MM.1S (cell line): ENCODE measurements at regions not wholly inside any gene's neighbourhood (a gene's known extent, or its start where the extent isn't known, plus 50 kb on each side); places are given as distances from the start of the nearest gene placed in this dataset.

ENCODE experiments used
- DNase-seq: peaks from one replicate; pipeline ENCODE4 v3.0.0-alpha.2; 2015
- H2AFZ ChIP-seq: fragments of 300-600 bp; sonication (generic); 2 replicates; pipeline ENCODE4 v1.6.0; 2016; ENCODE audit warnings: antibody characterized with exemption, low read length
- H3F3A ChIP-seq: fragments of 300-600 bp; sonication (generic); 2 replicates; pipeline ENCODE4 v1.6.1; 2016; ENCODE audit warnings: mild to moderate bottlenecking, antibody characterized with exemption, low read length, moderate library complexity, mixed read lengths; ENCODE audit not compliant: insufficient read depth
- H3K27ac ChIP-seq: fragments of 300-600 bp; sonication (generic); 2 replicates; pipeline ENCODE4 v1.5.1; 2016; ENCODE audit warnings: mild to moderate bottlenecking, low read length
- H3K27me3 ChIP-seq: fragments of 300-600 bp; sonication (generic); replicated peaks from 2 replicates; pipeline ENCODE4 v1.6.0; 2016; ENCODE audit warnings: low read length; ENCODE audit not compliant: insufficient read depth
- H3K36me3 ChIP-seq: fragments of 300-600 bp; sonication (generic); replicated peaks from 2 replicates; pipeline ENCODE4 v1.6.1; 2016; ENCODE audit warnings: mild to moderate bottlenecking, low read length, mixed read lengths; ENCODE audit not compliant: insufficient read depth
- H3K4me1 ChIP-seq: fragments of 300-600 bp; sonication (generic); 2 replicates; pipeline ENCODE4 v1.6.1; 2016; ENCODE audit warnings: low read length, mixed read lengths
- H3K4me2 ChIP-seq: fragments of 300-600 bp; sonication (generic); 2 replicates; pipeline ENCODE4 v1.6.0; 2016; ENCODE audit warnings: low read depth, low read length
- H3K4me3 ChIP-seq: fragments of 300-600 bp; sonication (generic); 2 replicates; pipeline ENCODE4 v1.5.1; 2016; ENCODE audit warnings: low read length, mixed read lengths
- H3K79me2 ChIP-seq: fragments of 300-600 bp; sonication (generic); 2 replicates; pipeline ENCODE4 v1.6.1; 2016; ENCODE audit warnings: mixed run types, low read length, mixed read lengths
- H3K9ac ChIP-seq: fragments of 300-600 bp; sonication (generic); 2 replicates; pipeline ENCODE4 v1.6.1; 2016; ENCODE audit warnings: low read length, mixed read lengths
- H3K9me2 ChIP-seq: fragments of 300-600 bp; sonication (generic); replicated peaks from 2 replicates; pipeline ENCODE4 v1.6.1; 2016; ENCODE audit warnings: mild to moderate bottlenecking, low read length, mixed read lengths; ENCODE audit not compliant: insufficient read depth
- H3K9me3 ChIP-seq: fragments of 300-600 bp; sonication (generic); replicated peaks from 2 replicates; pipeline ENCODE4 v1.6.1; 2016; ENCODE audit warnings: mild to moderate bottlenecking, low read length, mixed read lengths; ENCODE audit not compliant: insufficient read depth
- H4K20me1 ChIP-seq: fragments of 300-600 bp; sonication (generic); 2 replicates; pipeline ENCODE4 v1.6.1; 2016; ENCODE audit warnings: mild to moderate bottlenecking, low read length, moderate library complexity, mixed read lengths; ENCODE audit not compliant: insufficient read depth
- EZH2 ChIP-seq: fragments of 300-600 bp; sonication (generic); optimal IDR thresholded peaks from 2 replicates; pipeline ENCODE3; 2017; ENCODE audit warnings: low read depth, mild to moderate bottlenecking, antibody characterized with exemption, low read length, mixed read lengths
- EZH2phosphoT487 ChIP-seq: fragments of 300-600 bp; sonication (generic); IDR thresholded peaks from 2 replicates; pipeline ENCODE4 v1.6.1; 2018; ENCODE audit warnings: antibody characterized with exemption, low read length
- TF ChIP-seq, protein P1 (sequence below): fragments of 300-600 bp; sonication (generic); IDR thresholded peaks from 2 replicates; pipeline ENCODE4 v1.5.1; 2016; ENCODE audit warnings: antibody characterized with exemption, low read length, mixed read lengths

DNA sequence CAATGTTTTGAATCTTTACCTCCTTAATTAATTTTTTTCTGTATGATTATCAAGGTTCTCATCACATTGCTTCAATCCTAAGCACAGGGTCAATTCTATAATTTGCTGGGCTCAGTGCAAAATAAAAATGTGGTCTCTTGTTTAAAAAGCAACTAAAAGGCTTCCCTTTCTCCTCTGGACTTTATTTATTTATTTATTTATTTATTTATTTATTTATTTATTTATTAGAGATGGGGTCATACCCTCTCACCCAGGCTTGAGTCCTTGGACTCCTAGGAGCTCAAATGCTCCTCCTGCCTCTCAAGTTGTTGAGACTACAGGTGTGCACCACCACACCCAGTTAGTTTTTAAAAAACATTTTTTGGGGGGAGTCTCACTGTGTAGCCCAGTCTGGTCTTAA, 710.1 kb upstream of the REG3G start:
- Histone ChIP-seq H3K9me3 (no peaks in the 10 kb centered on the region), H2AFZ (no peak overlapping the region), H3F3A (no peaks in the 10 kb centered on the region), H3K79me2 (no peaks in the 10 kb centered on the region), H3K4me2 (no peak overlapping the region), H3K36me3 (no peaks in the 10 kb centered on the region), H3K4me1 (no peaks in the 10 kb centered on the region), H3K27me3 (no peaks in the 10 kb centered on the region), H4K20me1 (no peaks in the 10 kb centered on the region), H3K27ac (no peak overlapping the region), H3K9me2 (no peaks in the 10 kb centered on the region), H3K4me3 (no peak overlapping the region), H3K9ac (no peak overlapping the region)
- TF ChIP-seq, protein P1, sequence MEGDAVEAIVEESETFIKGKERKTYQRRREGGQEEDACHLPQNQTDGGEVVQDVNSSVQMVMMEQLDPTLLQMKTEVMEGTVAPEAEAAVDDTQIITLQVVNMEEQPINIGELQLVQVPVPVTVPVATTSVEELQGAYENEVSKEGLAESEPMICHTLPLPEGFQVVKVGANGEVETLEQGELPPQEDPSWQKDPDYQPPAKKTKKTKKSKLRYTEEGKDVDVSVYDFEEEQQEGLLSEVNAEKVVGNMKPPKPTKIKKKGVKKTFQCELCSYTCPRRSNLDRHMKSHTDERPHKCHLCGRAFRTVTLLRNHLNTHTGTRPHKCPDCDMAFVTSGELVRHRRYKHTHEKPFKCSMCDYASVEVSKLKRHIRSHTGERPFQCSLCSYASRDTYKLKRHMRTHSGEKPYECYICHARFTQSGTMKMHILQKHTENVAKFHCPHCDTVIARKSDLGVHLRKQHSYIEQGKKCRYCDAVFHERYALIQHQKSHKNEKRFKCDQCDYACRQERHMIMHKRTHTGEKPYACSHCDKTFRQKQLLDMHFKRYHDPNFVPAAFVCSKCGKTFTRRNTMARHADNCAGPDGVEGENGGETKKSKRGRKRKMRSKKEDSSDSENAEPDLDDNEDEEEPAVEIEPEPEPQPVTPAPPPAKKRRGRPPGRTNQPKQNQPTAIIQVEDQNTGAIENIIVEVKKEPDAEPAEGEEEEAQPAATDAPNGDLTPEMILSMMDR: no peak
- TF ChIP-seq EZH2phosphoT487 (no peak), EZH2 (no peak)
- DNase-seq: no peak

DNA sequence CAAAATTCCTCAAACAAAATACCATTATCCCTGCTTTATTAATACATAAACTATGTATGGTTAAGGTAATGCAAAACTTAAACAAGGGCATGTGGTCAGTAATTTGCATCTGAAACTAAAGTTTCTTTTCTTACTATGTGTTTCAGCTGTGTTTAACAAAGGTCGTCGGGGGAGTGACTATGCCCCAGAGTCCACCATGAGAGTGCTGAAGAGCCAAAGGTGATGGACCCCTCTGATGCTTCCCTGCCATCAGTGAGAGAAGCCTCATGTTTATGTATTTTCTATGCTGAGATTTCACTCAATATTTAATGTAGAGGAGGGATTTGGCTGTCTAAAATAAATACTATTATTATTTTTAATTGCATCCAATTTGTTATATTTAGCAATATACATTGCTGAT, 707.2 kb upstream of the REG3G start:
- Histone ChIP-seq H3K4me2 (no peak overlapping the region), H3K9me2 (no peaks in the 10 kb centered on the region), H3K27ac (no peak overlapping the region), H3K9ac (no peak overlapping the region), H3K4me1 (no peaks in the 10 kb centered on the region), H3K4me3 (no peak overlapping the region), H3K36me3 (no peaks in the 10 kb centered on the region), H4K20me1 (no peaks in the 10 kb centered on the region), H3K9me3 (no peaks in the 10 kb centered on the region), H2AFZ (no peak overlapping the region), H3F3A (no peaks in the 10 kb centered on the region), H3K27me3 (no peaks in the 10 kb centered on the region), H3K79me2 (no peaks in the 10 kb centered on the region)
- TF ChIP-seq EZH2: no peak
- no peak for TF ChIP-seq EZH2phosphoT487
- TF ChIP-seq, protein P1: no peak
- no peak for DNase-seq

DNA sequence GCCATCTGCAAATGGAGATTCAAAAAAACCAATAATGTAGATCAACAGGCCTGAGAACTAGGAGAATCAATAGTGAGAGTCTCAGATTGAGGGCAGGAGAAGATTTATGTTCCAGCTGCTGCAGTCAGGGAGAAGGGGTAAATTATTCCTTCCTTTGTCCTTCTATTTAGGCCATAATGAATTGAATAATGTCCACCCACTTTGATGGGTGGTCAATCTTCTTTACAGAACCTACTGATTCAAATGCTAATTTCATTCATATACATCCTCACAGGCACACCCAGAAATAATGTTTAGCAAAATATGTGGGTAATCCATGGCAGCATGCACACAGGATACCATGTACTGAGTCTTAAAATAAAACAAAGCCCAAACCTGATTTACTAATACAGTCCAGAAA, 695.3 kb upstream of the REG3G start:
- Histone ChIP-seq H3K9me2 (no peaks in the 10 kb centered on the region), H3F3A (no peaks in the 10 kb centered on the region), H2AFZ (no peak overlapping the region), H3K9me3 (no peaks in the 10 kb centered on the region), H4K20me1 (no peaks in the 10 kb centered on the region), H3K9ac (no peak overlapping the region), H3K36me3 (no peaks in the 10 kb centered on the region), H3K27me3 (no peaks in the 10 kb centered on the region), H3K27ac (no peak overlapping the region), H3K4me1 (no peaks in the 10 kb centered on the region), H3K4me3 (no peak overlapping the region), H3K4me2 (no peak overlapping the region), H3K79me2 (no peaks in the 10 kb centered on the region)
- TF ChIP-seq EZH2: no peak
- TF ChIP-seq EZH2phosphoT487: no peak
- TF ChIP-seq, protein P1: no peak
- DNase-seq: no peak

DNA sequence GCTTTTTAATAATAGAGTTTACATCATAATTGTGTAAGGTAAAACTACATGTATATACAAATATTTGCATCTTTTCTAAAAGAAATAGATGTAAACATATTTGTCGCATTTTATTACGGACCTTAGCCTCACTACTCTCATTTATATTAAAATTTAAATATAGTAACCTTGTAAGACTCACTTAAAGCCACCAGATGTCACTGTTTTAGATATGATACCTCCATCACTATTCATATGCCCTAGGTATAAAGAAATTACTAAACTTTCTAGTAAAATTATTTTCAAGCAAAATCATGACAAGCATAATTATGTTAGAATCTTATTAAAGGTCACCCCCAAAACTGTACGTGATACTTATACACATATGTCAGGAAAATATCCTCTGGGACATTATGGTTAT, 674.3 kb upstream of the REG3G start:
- Histone ChIP-seq H3K9me2 (no peaks in the 10 kb centered on the region), H3F3A (no peaks in the 10 kb centered on the region), H3K9me3 (no peaks in the 10 kb centered on the region), H3K9ac (no peak overlapping the region), H3K4me1 (no peaks in the 10 kb centered on the region), H3K79me2 (no peaks in the 10 kb centered on the region), H3K4me2 (no peak overlapping the region), H2AFZ (no peak overlapping the region), H4K20me1 (no peaks in the 10 kb centered on the region), H3K4me3 (no peak overlapping the region), H3K27ac (no peak overlapping the region), H3K36me3 (no peaks in the 10 kb centered on the region), H3K27me3 (no peaks in the 10 kb centered on the region)
- DNase-seq: no peak
- TF ChIP-seq EZH2phosphoT487 (no peak), EZH2 (no peak)
- TF ChIP-seq, protein P1: no peak; the same call in 1 of the 2 replicates
